GM12864 (cell line): ENCODE measurements at regions not wholly inside any gene's neighbourhood (a gene's known extent, or its start where the extent isn't known, plus 50 kb on each side); places are given as distances from the start of the nearest gene placed in this dataset.

Source experiments
- DNase-seq: peaks from one replicate; pipeline ENCODE4 v3.0.0-alpha.2; 2011; ENCODE audit warnings: low read depth
- H3K4me3 ChIP-seq: 2 replicates; pipeline ENCODE4 v1.5.1; 2011; ENCODE audit warnings: mild to moderate bottlenecking, low read depth, low read length, control low read depth
- TF ChIP-seq, protein P1 (sequence below): IDR thresholded peaks from 2 replicates; pipeline ENCODE4 v1.5.1; 2011; ENCODE audit warnings: low read depth, mild to moderate bottlenecking, moderate library complexity, low read length, control low read depth, inconsistent platforms; ENCODE audit errors: missing control alignments

- no peak overlapping the region for H3K4me3 ChIP-seq
- TF ChIP-seq, protein P1, sequence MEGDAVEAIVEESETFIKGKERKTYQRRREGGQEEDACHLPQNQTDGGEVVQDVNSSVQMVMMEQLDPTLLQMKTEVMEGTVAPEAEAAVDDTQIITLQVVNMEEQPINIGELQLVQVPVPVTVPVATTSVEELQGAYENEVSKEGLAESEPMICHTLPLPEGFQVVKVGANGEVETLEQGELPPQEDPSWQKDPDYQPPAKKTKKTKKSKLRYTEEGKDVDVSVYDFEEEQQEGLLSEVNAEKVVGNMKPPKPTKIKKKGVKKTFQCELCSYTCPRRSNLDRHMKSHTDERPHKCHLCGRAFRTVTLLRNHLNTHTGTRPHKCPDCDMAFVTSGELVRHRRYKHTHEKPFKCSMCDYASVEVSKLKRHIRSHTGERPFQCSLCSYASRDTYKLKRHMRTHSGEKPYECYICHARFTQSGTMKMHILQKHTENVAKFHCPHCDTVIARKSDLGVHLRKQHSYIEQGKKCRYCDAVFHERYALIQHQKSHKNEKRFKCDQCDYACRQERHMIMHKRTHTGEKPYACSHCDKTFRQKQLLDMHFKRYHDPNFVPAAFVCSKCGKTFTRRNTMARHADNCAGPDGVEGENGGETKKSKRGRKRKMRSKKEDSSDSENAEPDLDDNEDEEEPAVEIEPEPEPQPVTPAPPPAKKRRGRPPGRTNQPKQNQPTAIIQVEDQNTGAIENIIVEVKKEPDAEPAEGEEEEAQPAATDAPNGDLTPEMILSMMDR: no peak
- DNase-seq: no peak
Measured at GRCh38 chr13:111572956-111573761, 252.7 kb downstream of the TEX29 start.

DNA sequence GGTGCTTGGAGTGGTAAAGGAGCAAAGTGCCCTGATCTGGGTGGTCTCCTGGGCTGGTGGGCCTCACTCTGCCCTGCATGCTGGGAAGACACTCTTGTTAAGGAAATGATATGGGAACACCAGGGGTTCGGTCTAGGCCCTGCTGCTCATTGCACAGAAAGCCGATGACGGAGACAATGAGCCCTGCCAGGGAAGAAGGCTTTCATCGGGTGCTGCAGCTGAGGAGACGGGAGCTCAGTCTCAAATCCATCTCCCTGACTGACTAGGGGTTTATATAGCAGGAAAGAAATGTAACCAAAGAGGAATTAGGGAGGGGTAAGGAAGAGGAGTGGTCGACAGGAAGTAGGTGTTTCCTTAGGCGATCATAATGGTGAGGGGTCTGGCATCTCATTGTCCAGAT, 253.4 kb downstream of the TEX29 start:
- TF ChIP-seq, protein P1: no peak
- no peak for DNase-seq
- H3K4me3 ChIP-seq: no peak overlapping the region

- TF ChIP-seq, protein P1: no peak
- H3K4me3 ChIP-seq: no peak overlapping the region
- no peak for DNase-seq
Measured at GRCh38 chr13:111575276-111575675, 254.8 kb downstream of the TEX29 start.

GRCh38 chr13:111575719-111576118, 255.3 kb downstream of the TEX29 start:
- TF ChIP-seq, protein P1: no peak
- no peak for DNase-seq
- no peak overlapping the region for H3K4me3 ChIP-seq

GRCh38 chr13:111577208-111577828, 256.9 kb downstream of the TEX29 start:
- no peak overlapping the region for H3K4me3 ChIP-seq
- TF ChIP-seq, protein P1: no peak
- no peak for DNase-seq

GRCh38 chr13:111577956-111578605, 257.6 kb downstream of the TEX29 start:
- no peak for DNase-seq
- no peak overlapping the region for H3K4me3 ChIP-seq
- TF ChIP-seq, protein P1: no peak
